ENCODE measurements at regions not wholly inside any gene's neighbourhood (a gene's known extent, or its start where the extent isn't known, plus 50 kb on each side); places are given as distances from the start of the nearest gene placed in this dataset.

- H3K27ac ChIP-seq = no peak overlapping the region
- no peaks in the 10 kb centered on the region for H3K4me1 ChIP-seq (ENCODE audit: low read depth, poor library complexity, severe bottlenecking)
- no peak overlapping the region for H2AFZ ChIP-seq (ENCODE audit: low read depth)
- no peaks in the 10 kb centered on the region for H4K20me1 ChIP-seq (ENCODE audit: insufficient read depth)
- H3K27me3 ChIP-seq (ENCODE audit: insufficient read depth, low read depth) = no peaks in the 10 kb centered on the region
- TF ChIP-seq CTCF (conservative IDR thresholded peaks at IDR 0.05; ENCODE audit: low read depth, low read length) = no peak
- H3K9ac ChIP-seq = no peak overlapping the region
- H3K36me3 ChIP-seq (ENCODE audit: insufficient read depth) = no peaks in the 10 kb centered on the region
- no peak overlapping the region for H3K4me2 ChIP-seq
- no peak overlapping the region for H3K4me3 ChIP-seq (IDR thresholded peaks at IDR 0.05; ENCODE audit: insufficient read depth, low read depth, low read length)
- H3K79me2 ChIP-seq (ENCODE audit: insufficient read depth, low read depth) = no peaks in the 10 kb centered on the region
These were observed 213.0 kb upstream of the TBC1D5 start for GRCh38 chr3:17955411-17955810.

- no peak overlapping the region for H3K27ac ChIP-seq
- no peak overlapping the region for H3K9ac ChIP-seq
- no peak for TF ChIP-seq CTCF (conservative IDR thresholded peaks at IDR 0.05; ENCODE audit: low read depth, low read length)
- no peaks in the 10 kb centered on the region for H3K79me2 ChIP-seq (ENCODE audit: insufficient read depth, low read depth)
- no peaks in the 10 kb centered on the region for H3K4me1 ChIP-seq (ENCODE audit: low read depth, poor library complexity, severe bottlenecking)
- H3K4me2 ChIP-seq = no peak overlapping the region
- H2AFZ ChIP-seq (ENCODE audit: low read depth) = no peak overlapping the region
- no peaks in the 10 kb centered on the region for H3K36me3 ChIP-seq (ENCODE audit: insufficient read depth)
- no peaks in the 10 kb centered on the region for H4K20me1 ChIP-seq (ENCODE audit: insufficient read depth)
- no peak overlapping the region for H3K4me3 ChIP-seq (IDR thresholded peaks at IDR 0.05; ENCODE audit: insufficient read depth, low read depth, low read length)
- H3K27me3 ChIP-seq (ENCODE audit: insufficient read depth, low read depth) = no peaks in the 10 kb centered on the region
These were observed 212.4 kb upstream of the TBC1D5 start for GRCh38 chr3:17954801-17955200.

GRCh38 chr3:17951241-17951640, 208.8 kb upstream of the TBC1D5 start:
- Histone ChIP-seq H3K79me2 (ENCODE audit: insufficient read depth, low read depth) (no peaks in the 10 kb centered on the region), H3K4me2 (no peak overlapping the region), H3K27ac (no peak overlapping the region), H3K9ac (no peak overlapping the region), H2AFZ (ENCODE audit: low read depth) (no peak overlapping the region), H4K20me1 (ENCODE audit: insufficient read depth) (no peaks in the 10 kb centered on the region), H3K4me1 (ENCODE audit: low read depth, poor library complexity, severe bottlenecking) (peaks cover 4% of the 10 kb centered on the region), H3K4me3 (IDR thresholded peaks at IDR 0.05; ENCODE audit: insufficient read depth, low read depth, low read length) (no peak overlapping the region), H3K27me3 (ENCODE audit: insufficient read depth, low read depth) (no peaks in the 10 kb centered on the region), H3K36me3 (ENCODE audit: insufficient read depth) (no peaks in the 10 kb centered on the region)
- TF ChIP-seq CTCF (conservative IDR thresholded peaks at IDR 0.05; ENCODE audit: low read depth, low read length) = no peak

- TF ChIP-seq CTCF (conservative IDR thresholded peaks at IDR 0.05; ENCODE audit: low read depth, low read length) = no peak
- Histone ChIP-seq H3K27ac (no peak overlapping the region), H3K4me2 (no peak overlapping the region), H2AFZ (ENCODE audit: low read depth) (no peak overlapping the region), H3K79me2 (ENCODE audit: insufficient read depth, low read depth) (no peaks in the 10 kb centered on the region), H3K9ac (no peak overlapping the region), H3K4me1 (ENCODE audit: low read depth, poor library complexity, severe bottlenecking) (peaks cover 17% of the 10 kb centered on the region), H3K4me3 (IDR thresholded peaks at IDR 0.05; ENCODE audit: insufficient read depth, low read depth, low read length) (no peak overlapping the region), H4K20me1 (ENCODE audit: insufficient read depth) (no peaks in the 10 kb centered on the region), H3K27me3 (ENCODE audit: insufficient read depth, low read depth) (no peaks in the 10 kb centered on the region), H3K36me3 (ENCODE audit: insufficient read depth) (no peaks in the 10 kb centered on the region)
These were observed 206.7 kb upstream of the TBC1D5 start for GRCh38 chr3:17949101-17949500.

GRCh38 chr3:17947833-17948232, 205.4 kb upstream of the TBC1D5 start:
- Histone ChIP-seq H3K27ac (no peak overlapping the region), H4K20me1 (ENCODE audit: insufficient read depth) (no peaks in the 10 kb centered on the region), H3K4me3 (IDR thresholded peaks at IDR 0.05; ENCODE audit: insufficient read depth, low read depth, low read length) (no peak overlapping the region), H3K4me2 (no peak overlapping the region), H3K79me2 (ENCODE audit: insufficient read depth, low read depth) (no peaks in the 10 kb centered on the region), H3K27me3 (ENCODE audit: insufficient read depth, low read depth) (no peaks in the 10 kb centered on the region), H3K36me3 (ENCODE audit: insufficient read depth) (no peaks in the 10 kb centered on the region), H3K4me1 (ENCODE audit: low read depth, poor library complexity, severe bottlenecking) (peaks cover 17% of the 10 kb centered on the region), H3K9ac (no peak overlapping the region), H2AFZ (ENCODE audit: low read depth) (no peak overlapping the region)
- no peak for TF ChIP-seq CTCF (conservative IDR thresholded peaks at IDR 0.05; ENCODE audit: low read depth, low read length)
